Esophagus squamous epithelium (tissue), 5 donors: ENCODE measurements at regions not wholly inside any gene's neighbourhood (a gene's known extent, or its start where the extent isn't known, plus 50 kb on each side); places are given as distances from the start of the nearest gene placed in this dataset.

Source experiments
- DNase-seq: peaks from one replicate; lab custom pipeline; 2025; lab: John Stamatoyannopoulos, UW
- H3K27ac ChIP-seq, 4 donors: fragments of 200-600 bp; sonication (generic); one replicate each; pipeline ENCODE4 v1.5.1; 2016 to 2019; ENCODE audit warnings: mild to moderate bottlenecking in 1 of 4
- H3K27me3 ChIP-seq, 4 donors: fragments of 200-600 bp; sonication (generic); 1 replicate in 3 of 4; 2 replicates in 1 of 4; pipeline versions ENCODE4 v1.5.1 to v1.6.0; 2017 to 2021; ENCODE audit warnings: antibody characterized with exemption in 1 of 4
- H3K36me3 ChIP-seq, 3 donors: fragments of 200-600 bp; sonication (generic); one replicate each; pipeline ENCODE4 v1.5.1; 2016 to 2019
- H3K4me1 ChIP-seq, 3 donors: fragments of 200-600 bp; sonication (generic); one replicate each; pipeline ENCODE4 v1.5.1; 2017 to 2019
- H3K4me3 ChIP-seq, 4 donors: fragments of 200-600 bp; sonication (generic); 1 replicate in 3 of 4; 2 replicates in 1 of 4; pipeline ENCODE4 v1.5.1; 2016 to 2019; ENCODE audit warnings: mild to moderate bottlenecking in 2 of 4, moderate library complexity in 1 of 4
- H3K9me3 ChIP-seq, 3 donors: fragments of 200-600 bp; sonication (generic); one replicate each; pipeline ENCODE4 v1.5.1; 2016 to 2019
- POLR2A ChIP-seq, 4 donors: fragments of 450-650 bp; IDR thresholded peaks; one replicate each; pipeline ENCODE4 v1.6.1; 2017; ENCODE audit warnings: antibody characterized with exemption in 4 of 4, mild to moderate bottlenecking in 4 of 4, moderate library complexity in 3 of 4
- WGBS, 2 donors: methylation state at CpG; one replicate each; pipeline ENCODE4 v1.1.5; 2018; 5-methylcytosine and 5-hydroxymethylcytosine counted together
- intact Hi-C: fragments of 100-400 bp; cut with DNase I; formaldehyde crosslinking; loops from one replicate; pipeline ENCODE4 v1.15.0; 2022
- TF ChIP-seq, protein P1 (sequence below), 6 experiments: fragments of 450-650 bp in 4 of 6; fragments of 200-600 bp in 2 of 6; sonication (generic) in 2 of 6; IDR thresholded peaks; one replicate each; pipeline ENCODE4 v1.5.1; 2016 to 2019; ENCODE audit warnings: antibody characterized with exemption in 6 of 6, mild to moderate bottlenecking in 4 of 6, moderate library complexity in 4 of 6
- donor health status: DM: yes; HTN: yes; CAD: no.

DNA sequence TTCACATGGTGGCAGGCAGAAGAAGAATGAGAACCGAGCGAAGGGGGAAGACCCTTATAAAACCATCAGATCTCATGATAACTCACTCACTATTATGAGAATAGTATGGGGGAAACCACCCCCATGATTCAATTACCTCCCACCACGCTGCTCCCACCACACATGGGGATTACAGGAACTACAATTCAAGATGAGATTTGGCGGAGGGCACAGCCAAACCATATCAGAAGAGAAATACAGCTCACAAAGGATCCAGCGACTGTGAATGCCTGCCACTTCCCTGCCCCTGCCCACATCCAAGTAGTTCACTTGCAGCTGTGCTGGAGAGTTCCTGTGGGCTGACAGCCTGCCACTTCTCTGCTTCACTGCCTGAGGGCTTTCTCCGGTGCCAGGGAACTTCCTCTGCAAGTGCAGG is 148.7 kb downstream of the C7orf25 start:
- no peaks in the 10 kb centered on the region for H3K36me3 ChIP-seq
- TF ChIP-seq POLR2A (IDR thresholded peaks at IDR 0.05) = no peak
- TF ChIP-seq, protein P1, sequence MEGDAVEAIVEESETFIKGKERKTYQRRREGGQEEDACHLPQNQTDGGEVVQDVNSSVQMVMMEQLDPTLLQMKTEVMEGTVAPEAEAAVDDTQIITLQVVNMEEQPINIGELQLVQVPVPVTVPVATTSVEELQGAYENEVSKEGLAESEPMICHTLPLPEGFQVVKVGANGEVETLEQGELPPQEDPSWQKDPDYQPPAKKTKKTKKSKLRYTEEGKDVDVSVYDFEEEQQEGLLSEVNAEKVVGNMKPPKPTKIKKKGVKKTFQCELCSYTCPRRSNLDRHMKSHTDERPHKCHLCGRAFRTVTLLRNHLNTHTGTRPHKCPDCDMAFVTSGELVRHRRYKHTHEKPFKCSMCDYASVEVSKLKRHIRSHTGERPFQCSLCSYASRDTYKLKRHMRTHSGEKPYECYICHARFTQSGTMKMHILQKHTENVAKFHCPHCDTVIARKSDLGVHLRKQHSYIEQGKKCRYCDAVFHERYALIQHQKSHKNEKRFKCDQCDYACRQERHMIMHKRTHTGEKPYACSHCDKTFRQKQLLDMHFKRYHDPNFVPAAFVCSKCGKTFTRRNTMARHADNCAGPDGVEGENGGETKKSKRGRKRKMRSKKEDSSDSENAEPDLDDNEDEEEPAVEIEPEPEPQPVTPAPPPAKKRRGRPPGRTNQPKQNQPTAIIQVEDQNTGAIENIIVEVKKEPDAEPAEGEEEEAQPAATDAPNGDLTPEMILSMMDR (IDR thresholded peaks at IDR 0.05) = no peak
- intact Hi-C loops = no loop called here
- WGBS, 2 donors = 43 to 44% methylated on average over 4 to 6 of the region's 6 CpGs
- no peak overlapping the region for H3K27ac ChIP-seq
- no peak for DNase-seq
- no peaks in the 10 kb centered on the region for H3K27me3 ChIP-seq
- peaks cover 0 to 5% (median 0%) of the 10 kb centered on the region in 3 donors for H3K9me3 ChIP-seq
- H3K4me3 ChIP-seq = no peak overlapping the region
- H3K4me1 ChIP-seq = no peaks in the 10 kb centered on the region

DNA sequence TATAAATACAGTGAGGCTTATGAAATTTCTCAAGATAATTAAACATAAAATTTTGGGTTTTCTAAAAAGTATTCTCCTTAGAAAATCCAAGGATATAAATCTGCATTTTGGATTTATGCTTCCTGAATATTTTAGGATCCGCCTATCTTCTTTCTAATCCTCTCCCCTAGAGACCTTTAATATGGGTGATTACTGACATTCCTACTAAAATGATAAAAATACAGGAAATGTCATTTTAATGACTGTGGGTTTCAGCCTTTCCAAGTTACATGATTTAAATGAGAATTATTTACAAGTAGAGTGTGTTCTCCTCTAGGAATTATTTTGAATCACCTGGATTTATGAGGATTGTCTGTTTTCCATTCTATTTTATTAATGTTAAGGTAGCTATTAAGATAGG is 150.4 kb downstream of the C7orf25 start:
- 69 to 93% methylated on average over 1 of the region's 1 CpG for WGBS, 2 donors
- no peak overlapping the region for H3K27ac ChIP-seq
- no peaks in the 10 kb centered on the region for H3K27me3 ChIP-seq
- H3K36me3 ChIP-seq = no peaks in the 10 kb centered on the region
- DNase-seq = no peak
- H3K4me1 ChIP-seq = no peaks in the 10 kb centered on the region
- H3K4me3 ChIP-seq = no peak overlapping the region
- no peak for TF ChIP-seq POLR2A (IDR thresholded peaks at IDR 0.05)
- TF ChIP-seq, protein P1 (IDR thresholded peaks at IDR 0.05) = no peak
- H3K9me3 ChIP-seq = peaks cover 0 to 5% (median 0%) of the 10 kb centered on the region in 3 donors
- intact Hi-C loops = no loop called here

DNA sequence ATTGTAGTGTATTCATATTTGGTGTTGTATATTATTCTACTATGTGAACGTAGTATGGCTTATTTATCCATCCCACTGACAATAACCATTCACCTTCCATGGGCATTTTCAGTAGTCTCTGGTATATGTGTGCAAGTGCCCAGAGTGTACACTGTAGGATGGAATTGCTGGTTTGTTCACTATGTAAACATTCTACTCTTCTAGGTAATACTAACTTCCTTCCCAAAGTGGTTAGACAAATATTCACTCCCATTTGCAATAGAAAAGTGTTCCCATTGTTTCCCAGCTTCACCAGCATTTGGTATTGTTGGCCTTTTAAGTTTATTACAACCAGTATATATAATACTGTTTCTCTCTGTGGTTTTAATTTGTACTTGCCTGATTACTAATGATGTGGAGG is 153.7 kb downstream of the C7orf25 start:
- Histone ChIP-seq H3K9me3 (peaks cover 0 to 5% (median 0%) of the 10 kb centered on the region in 3 donors), H3K4me1 (no peaks in the 10 kb centered on the region), H3K27me3 (no peaks in the 10 kb centered on the region), H3K27ac (no peak overlapping the region), H3K36me3 (no peaks in the 10 kb centered on the region), H3K4me3 (no peak overlapping the region)
- no peak for TF ChIP-seq POLR2A (IDR thresholded peaks at IDR 0.05)
- TF ChIP-seq, protein P1 (IDR thresholded peaks at IDR 0.05) = no peak
- no peak for DNase-seq
- WGBS, 2 donors = 63 to 86% methylated on average over 1 of the region's 1 CpG
- intact Hi-C loops = no loop called here

DNA sequence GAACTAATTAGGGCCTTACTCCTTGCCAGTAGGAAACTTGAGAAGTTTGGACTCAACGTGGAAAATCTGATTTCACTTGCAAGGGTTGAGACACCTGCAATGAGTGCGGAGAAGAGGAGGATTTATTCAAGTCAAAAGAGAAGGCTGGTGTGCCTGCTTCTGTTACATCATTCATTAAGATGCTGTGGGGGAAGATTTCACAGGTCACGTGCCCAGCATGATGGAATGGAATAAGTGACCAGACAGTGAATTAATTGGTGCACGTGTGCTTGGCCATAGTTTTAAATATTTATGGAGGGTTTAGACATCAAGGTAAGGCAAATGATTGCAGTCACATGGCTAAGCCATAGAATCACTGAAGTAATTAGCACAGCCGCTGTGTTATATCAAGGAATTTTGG is 155.0 kb downstream of the C7orf25 start:
- TF ChIP-seq POLR2A (IDR thresholded peaks at IDR 0.05) = no peak
- TF ChIP-seq, protein P1 (IDR thresholded peaks at IDR 0.05) = no peak
- no peak for DNase-seq
- 76 to 79% methylated on average over 5 of the region's 5 CpGs for WGBS, 2 donors
- no peaks in the 10 kb centered on the region for H3K36me3 ChIP-seq
- no peaks in the 10 kb centered on the region for H3K27me3 ChIP-seq
- H3K4me1 ChIP-seq = no peaks in the 10 kb centered on the region
- H3K27ac ChIP-seq = no peak overlapping the region
- no peak overlapping the region for H3K4me3 ChIP-seq
- peaks cover 0 to 5% (median 0%) of the 10 kb centered on the region in 3 donors for H3K9me3 ChIP-seq
- intact Hi-C loops = no loop called here

DNA sequence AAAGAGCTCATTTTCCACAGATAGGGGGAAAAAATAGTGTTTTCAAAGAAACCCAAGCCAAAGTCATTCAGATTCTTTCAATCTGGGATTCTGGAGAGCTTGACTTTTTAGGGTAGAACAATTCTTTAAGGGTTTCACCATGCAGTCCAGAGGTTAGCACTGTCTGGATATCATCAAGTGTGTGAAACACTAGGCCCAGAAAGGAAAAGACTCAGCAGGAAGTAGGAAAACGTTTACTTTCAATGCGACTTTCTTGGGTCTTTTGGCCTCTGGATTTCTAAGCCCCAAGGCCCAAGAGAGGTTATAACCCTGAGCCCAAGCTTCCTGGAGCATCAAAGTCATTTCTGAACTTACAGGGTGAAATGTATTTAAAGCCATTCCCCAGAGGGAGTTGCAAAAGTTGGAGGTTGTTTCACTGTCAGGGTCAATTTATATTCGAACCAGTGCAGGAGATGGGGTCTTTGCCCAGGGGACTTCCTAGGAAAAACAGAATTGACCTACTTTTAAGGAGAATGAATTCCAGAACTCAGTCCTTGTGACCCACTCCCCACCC is 158.0 kb downstream of the C7orf25 start:
- 50 to 56% methylated on average over 1 to 3 of the region's 3 CpGs for WGBS, 2 donors
- DNase-seq = no peak
- Histone ChIP-seq H3K27me3 (no peaks in the 10 kb centered on the region), H3K4me1 (no peaks in the 10 kb centered on the region), H3K27ac (peak overlapping the region in 2 of 4 donors; percentile 1 to 14), H3K4me3 (no peak overlapping the region), H3K9me3 (peaks cover 0 to 4% (median 0%) of the 10 kb centered on the region in 3 donors), H3K36me3 (no peaks in the 10 kb centered on the region)
- TF ChIP-seq, protein P1 (IDR thresholded peaks at IDR 0.05) = no peak
- no peak for TF ChIP-seq POLR2A (IDR thresholded peaks at IDR 0.05)
- intact Hi-C loops = no loop called here
